ENCODE measurements at regions not wholly inside any gene's neighbourhood (a gene's known extent, or its start where the extent isn't known, plus 50 kb on each side); places are given as distances from the start of the nearest gene placed in this dataset.

GRCh38 chr2:129798301-129798581 lies 181.2 kb upstream of the RAB6C start:
- DNase-seq (ENCODE audit: low read depth in 2 of 2): no peak
- H3K4me3 ChIP-seq (replicated peaks in 1 of 2; ENCODE audit: low read depth in 2 of 2, low read length in 2 of 2): no peak overlapping the region
- no peak for TF ChIP-seq CTCF (IDR thresholded peaks at IDR 0.05; ENCODE audit: low read depth, low read length)

GRCh38 chr2:129798626-129799025 lies 180.8 kb upstream of the RAB6C start:
- TF ChIP-seq CTCF (IDR thresholded peaks at IDR 0.05; ENCODE audit: low read depth, low read length): no peak
- no peak for DNase-seq (ENCODE audit: low read depth in 2 of 2)
- no peak overlapping the region for H3K4me3 ChIP-seq (replicated peaks in 1 of 2; ENCODE audit: low read depth in 2 of 2, low read length in 2 of 2)

- H3K4me3 ChIP-seq (replicated peaks in 1 of 2; ENCODE audit: low read depth in 2 of 2, low read length in 2 of 2): no peak overlapping the region
- no peak for TF ChIP-seq CTCF (IDR thresholded peaks at IDR 0.05; ENCODE audit: low read depth, low read length)
- no peak for DNase-seq (ENCODE audit: low read depth in 2 of 2)
These were observed 180.2 kb upstream of the RAB6C start for GRCh38 chr2:129799036-129799958.

- TF ChIP-seq CTCF (IDR thresholded peaks at IDR 0.05; ENCODE audit: low read depth, low read length): no peak
- DNase-seq (ENCODE audit: low read depth in 2 of 2): no peak
These were observed 179.2 kb upstream of the RAB6C start for GRCh38 chr2:129800285-129800684.

GRCh38 chr2:129800686-129801085 lies 178.8 kb upstream of the RAB6C start:
- TF ChIP-seq CTCF (IDR thresholded peaks at IDR 0.05; ENCODE audit: low read depth, low read length): no peak
- no peak for DNase-seq (ENCODE audit: low read depth in 2 of 2)
- no peak overlapping the region for H3K4me3 ChIP-seq (replicated peaks in 1 of 2; ENCODE audit: low read depth in 2 of 2, low read length in 2 of 2)

More at GRCh38 chr2:129800285-129800684, 179.2 kb upstream of the RAB6C start:
- no peak overlapping the region for H3K4me3 ChIP-seq (replicated peaks in 1 of 2; ENCODE audit: low read depth in 2 of 2, low read length in 2 of 2)

GRCh38 chr2:129801575-129801974 lies 177.9 kb upstream of the RAB6C start:
- no peak for TF ChIP-seq CTCF (IDR thresholded peaks at IDR 0.05; ENCODE audit: low read depth, low read length)
- peak; percentile 3 to 8 for DNase-seq (ENCODE audit: low read depth in 2 of 2)

GRCh38 chr2:129802290-129802689 lies 177.2 kb upstream of the RAB6C start:
- H3K4me3 ChIP-seq (replicated peaks in 1 of 2; ENCODE audit: low read depth in 2 of 2, low read length in 2 of 2): no peak overlapping the region
- no peak for TF ChIP-seq CTCF (IDR thresholded peaks at IDR 0.05; ENCODE audit: low read depth, low read length)
- no peak for DNase-seq (ENCODE audit: low read depth in 2 of 2)

More at GRCh38 chr2:129801575-129801974, 177.9 kb upstream of the RAB6C start:
- no peak overlapping the region for H3K4me3 ChIP-seq (replicated peaks in 1 of 2; ENCODE audit: low read depth in 2 of 2, low read length in 2 of 2)
